ENCODE measurements at regions not wholly inside any gene's neighbourhood (a gene's known extent, or its start where the extent isn't known, plus 50 kb on each side); places are given as distances from the start of the nearest gene placed in this dataset.

DNA sequence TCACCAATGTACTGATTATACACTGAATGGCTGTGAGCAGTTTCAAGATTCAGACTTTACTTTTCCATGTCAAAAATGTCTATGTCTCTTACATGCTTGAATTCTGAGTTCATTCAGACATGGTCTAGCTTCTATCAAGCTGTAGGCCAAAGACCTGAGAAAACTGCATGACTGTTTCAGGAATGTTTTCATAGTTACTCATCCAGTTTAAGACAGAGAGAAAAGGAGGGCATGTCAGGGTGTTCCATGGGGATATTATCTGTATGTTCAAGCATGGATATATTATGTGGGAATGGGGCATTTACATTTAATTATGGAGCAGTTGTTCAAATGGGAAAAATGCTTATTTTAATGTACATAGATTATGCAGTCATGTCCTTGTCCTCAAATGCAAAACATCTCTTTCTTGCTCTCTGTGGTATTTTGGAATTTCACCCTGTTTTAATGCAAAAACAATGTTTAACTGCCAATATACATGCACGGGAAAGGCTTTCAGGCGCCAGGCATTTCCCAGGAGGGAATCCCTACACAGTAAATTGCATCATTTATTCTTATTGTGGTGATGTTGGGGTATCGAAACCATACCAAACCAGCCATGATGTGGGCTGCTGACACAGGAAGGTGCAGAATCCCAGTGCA, 429.1 kb upstream of the INTU start:
- TF ChIP-seq, protein P1, sequence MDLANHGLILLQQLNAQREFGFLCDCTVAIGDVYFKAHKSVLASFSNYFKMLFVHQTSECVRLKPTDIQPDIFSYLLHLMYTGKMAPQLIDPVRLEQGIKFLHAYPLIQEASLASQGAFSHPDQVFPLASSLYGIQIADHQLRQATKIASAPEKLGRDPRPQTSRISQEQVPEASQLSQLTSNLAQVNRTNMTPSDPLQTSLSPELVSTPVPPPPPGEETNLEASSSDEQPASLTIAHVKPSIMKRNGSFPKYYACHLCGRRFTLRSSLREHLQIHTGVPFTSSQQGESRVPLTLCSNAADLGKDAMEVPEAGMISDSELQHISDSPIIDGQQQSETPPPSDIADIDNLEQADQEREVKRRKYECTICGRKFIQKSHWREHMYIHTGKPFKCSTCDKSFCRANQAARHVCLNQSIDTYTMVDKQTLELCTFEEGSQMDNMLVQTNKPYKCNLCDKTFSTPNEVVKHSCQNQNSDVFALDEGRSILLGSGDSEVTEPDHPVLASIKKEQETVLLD (CRISPR knock-in tag; IDR thresholded peaks at IDR 0.05; ENCODE audit: low read depth), result no peak
- TF ChIP-seq POLR2AphosphoS5 (IDR thresholded peaks at IDR 0.05; ENCODE audit: low read depth, low read length) (no peak), RFX5 (IDR thresholded peaks at IDR 0.05; ENCODE audit: low read depth, low read length) (no peak), ZFP36L2 (CRISPR knock-in tag; IDR thresholded peaks at IDR 0.05) (no peak), ZC3H4 (CRISPR knock-in tag; IDR thresholded peaks at IDR 0.05; ENCODE audit: borderline replicate concordance) (no peak), ETV6 (CRISPR knock-in tag; conservative IDR thresholded peaks at IDR 0.05) (no peak), YY1 (IDR thresholded peaks at IDR 0.05; ENCODE audit: insufficient read depth, insufficient replicate concordance, low read depth, low read length) (no peak)
